NCI-H2107 treated with DMSO at 0.1 percent for 48 hours (cell line): ENCODE measurements at regions not wholly inside any gene's neighbourhood (a gene's known extent, or its start where the extent isn't known, plus 50 kb on each side); places are given as distances from the start of the nearest gene placed in this dataset.

Source experiments
- DNase-seq: peaks from one replicate; lab custom pipeline; 2025; ENCODE audit not compliant: unreplicated experiment; lab: John Stamatoyannopoulos, UW

GRCh38 chr6:102717737-102718456 lies 1324.4 kb downstream of the GRIK2 start:
- no peak for DNase-seq

- DNase-seq, result no peak
Measured at GRCh38 chr6:102717252-102717651, 1323.7 kb downstream of the GRIK2 start.

DNA sequence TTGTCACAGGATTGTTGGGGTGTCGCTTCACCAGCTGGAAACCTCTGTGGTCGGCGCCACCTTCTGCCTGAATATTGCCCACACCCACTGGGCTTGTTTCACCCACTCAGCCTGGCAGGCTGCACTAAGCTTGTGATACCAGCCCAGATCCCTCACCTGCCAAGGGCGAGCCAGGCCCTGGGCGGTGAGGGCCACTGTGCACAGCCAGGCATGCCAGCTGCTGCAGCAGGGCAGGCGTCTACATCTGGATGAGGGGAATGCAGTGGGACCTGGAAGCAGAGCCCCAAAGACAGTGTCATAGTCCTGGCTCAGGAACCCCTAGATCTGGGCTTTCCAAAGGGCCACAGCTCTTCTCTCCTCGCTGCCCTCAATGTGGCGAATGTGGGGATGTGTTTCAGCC lies 1307.5 kb downstream of the GRIK2 start:
- no peak for DNase-seq

GRCh38 chr6:102686461-102686860 lies 1293.0 kb downstream of the GRIK2 start:
- DNase-seq, result no peak

GRCh38 chr6:102680413-102680812 lies 1286.9 kb downstream of the GRIK2 start:
- DNase-seq, result no peak

- DNase-seq, result no peak
Measured at GRCh38 chr6:102679865-102680264, 1286.4 kb downstream of the GRIK2 start.

- DNase-seq, result no peak
Measured at GRCh38 chr6:102677225-102677624, 1283.7 kb downstream of the GRIK2 start.

DNA sequence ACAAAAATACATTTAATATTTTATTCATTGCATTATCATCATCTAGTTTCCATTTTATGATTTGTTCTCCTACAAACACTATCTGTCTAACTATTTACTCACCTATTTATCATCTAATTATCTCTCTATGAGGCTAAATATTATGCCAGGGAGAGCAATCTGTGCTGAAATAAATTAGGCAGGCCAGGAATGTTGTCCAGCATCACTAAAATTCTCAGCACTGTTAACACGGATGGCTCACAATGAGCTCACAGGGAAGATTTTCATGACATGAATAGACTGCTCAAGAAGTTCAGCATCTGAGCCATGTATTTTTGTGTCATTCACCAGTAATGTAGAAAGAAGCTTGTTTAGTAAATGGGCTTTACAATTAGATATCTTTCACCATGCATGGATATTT lies 1277.2 kb downstream of the GRIK2 start:
- DNase-seq, result no peak

DNA sequence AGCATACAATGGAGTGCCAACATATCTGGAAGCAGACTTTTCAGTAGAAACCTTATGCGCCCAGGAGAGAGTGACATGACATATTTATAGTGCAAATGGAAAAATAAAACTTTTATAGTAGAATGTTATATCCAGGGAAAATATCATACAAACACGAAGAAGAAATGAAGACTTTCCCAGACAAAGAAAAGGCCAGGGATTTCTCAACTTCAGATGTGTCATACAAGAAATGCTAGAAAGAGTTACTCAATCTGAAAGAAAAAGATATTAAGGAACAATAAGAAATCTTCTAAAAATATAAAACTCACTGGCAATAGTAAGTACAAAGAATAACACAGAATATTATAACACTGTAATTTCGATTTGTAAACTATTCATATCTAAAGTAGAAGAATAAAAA lies 1269.3 kb downstream of the GRIK2 start:
- no peak for DNase-seq

DNA sequence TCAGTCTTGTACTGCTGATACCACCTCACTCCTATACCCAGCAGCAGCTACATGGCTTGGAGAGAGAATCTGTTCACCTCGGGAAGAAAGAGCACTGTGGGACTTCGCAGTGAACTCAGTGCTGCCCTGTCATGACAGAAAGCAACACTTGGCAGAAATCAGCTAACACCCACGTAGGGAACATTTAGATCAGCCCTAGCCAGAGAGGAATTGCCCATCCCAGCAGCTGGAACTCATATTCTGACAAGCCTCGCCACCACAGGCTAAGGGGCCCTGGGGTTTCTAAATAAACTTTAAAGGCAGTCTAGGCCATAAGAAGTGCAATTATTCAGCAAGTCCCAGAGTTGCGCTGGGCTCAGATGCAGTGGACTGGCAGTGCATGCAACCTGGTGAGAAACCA lies 1266.8 kb downstream of the GRIK2 start:
- DNase-seq, result no peak

DNA sequence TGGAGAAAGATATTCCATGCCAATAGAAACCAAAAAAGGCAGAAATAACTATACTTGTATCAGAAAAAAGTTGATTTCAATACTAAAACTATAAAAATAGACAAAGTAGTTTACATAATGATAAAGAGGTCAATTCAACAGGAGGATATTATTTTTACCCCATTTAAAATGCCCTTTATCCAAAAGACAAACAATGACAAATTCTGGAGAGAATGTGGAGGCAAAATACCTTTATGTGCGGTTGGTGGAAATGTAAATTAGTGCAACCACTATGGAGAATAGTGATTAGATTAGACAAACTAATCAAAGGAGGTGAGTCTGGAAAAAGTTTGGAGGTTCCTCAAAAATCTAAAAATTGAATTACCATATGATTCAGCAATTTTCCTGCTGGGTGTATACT lies 1262.3 kb downstream of the GRIK2 start:
- DNase-seq, result no peak

- no peak for DNase-seq
Measured at GRCh38 chr6:102641426-102641825, 1247.9 kb downstream of the GRIK2 start.

GRCh38 chr6:102631921-102632320 lies 1238.4 kb downstream of the GRIK2 start:
- DNase-seq, result no peak

GRCh38 chr6:102623201-102623600 lies 1229.7 kb downstream of the GRIK2 start:
- DNase-seq, result no peak

DNA sequence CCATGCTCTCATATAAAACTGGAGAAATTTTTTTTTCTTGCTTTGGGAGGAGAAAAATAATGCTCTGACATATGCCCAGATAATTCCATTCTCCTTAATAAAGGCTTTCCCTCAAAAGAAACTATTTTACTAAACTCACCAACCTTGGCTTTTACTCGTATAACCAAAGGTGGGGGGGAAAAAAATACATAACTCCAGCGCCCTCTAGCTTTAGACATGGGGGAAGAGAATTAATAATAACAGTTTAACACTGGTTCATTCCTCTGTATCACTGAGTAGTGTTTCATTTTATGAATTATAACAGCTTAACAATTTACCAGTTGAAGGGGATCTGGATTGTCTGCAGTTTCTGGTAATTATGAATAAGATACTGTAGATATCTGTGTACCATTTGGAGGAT lies 1226.1 kb downstream of the GRIK2 start:
- DNase-seq, result no peak

DNA sequence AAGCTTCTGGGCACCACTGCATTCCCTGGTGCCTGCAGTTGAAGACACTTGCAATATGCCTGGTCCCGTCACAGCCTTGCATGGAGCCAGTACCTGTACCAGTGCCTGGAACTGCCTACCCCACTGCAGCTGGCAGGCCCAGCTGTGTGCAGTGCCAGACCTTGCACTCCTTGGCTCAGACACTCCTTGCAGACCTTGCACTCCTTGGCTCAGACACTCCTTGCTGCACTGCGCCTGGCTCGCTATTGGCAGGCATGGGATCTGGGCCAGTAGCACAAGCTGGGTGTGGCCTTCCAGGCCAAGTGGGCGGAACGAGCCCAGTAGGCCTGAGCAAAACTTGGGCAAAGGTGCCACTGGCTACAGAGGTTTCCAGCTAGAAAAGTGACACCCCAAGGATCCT lies 1189.1 kb downstream of the GRIK2 start:
- no peak for DNase-seq

DNA sequence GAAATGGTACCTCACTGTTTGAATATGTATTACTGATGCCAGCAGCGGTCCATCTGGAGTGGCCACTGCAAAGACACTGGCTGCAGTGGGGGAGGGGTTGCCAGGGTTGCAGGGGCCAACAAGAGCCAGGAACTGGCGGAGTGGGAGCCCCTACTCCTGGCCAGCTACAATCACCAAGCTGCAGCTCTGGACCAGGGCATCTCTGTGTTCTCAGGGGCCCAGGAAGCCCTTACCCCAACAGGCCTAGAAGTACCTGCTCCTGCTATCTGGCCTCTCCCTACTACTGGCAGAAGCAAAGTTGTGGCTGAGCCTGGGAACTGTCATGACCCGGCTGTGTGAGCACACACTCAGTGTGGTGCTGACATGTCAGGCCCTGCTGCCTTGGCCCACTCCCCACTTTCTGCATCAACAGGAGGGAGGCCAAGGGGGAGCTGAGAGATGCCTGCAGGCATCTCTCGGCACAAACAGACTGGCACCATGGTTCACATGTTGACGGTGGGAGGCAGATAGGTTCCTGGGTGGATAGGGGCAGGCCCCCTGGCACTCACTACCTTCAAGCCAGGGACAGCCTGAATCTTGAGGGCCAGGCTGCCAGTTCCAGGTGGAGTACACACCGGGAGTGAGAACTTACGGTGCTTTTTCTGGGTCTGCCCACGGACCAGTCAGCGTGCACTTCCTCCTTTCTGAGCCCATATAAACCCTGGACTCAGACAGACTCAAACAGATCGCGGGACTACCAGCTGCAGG lies 1188.0 kb downstream of the GRIK2 start:
- DNase-seq, result no peak

- DNase-seq, result no peak
Measured at GRCh38 chr6:102571236-102571908, 1177.9 kb downstream of the GRIK2 start.

DNA sequence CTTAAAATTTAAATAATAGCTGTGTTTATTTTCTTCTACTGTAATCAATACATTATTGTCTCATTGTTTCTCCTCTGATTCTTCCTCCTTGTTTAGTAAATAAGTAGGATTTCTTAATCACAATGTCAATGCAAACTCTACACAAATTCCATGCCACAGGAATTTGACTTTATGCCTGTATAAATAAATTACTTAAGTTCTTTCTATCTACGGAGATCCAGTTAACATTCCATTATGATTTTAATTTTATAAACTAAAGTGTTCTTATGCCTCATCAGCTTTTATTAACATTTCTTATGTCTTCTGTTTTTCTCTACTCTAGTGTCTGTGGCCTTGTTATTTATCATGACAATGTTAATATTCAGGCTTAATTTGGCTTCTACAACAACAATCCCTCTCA lies 1169.2 kb downstream of the GRIK2 start:
- DNase-seq, result no peak

DNA sequence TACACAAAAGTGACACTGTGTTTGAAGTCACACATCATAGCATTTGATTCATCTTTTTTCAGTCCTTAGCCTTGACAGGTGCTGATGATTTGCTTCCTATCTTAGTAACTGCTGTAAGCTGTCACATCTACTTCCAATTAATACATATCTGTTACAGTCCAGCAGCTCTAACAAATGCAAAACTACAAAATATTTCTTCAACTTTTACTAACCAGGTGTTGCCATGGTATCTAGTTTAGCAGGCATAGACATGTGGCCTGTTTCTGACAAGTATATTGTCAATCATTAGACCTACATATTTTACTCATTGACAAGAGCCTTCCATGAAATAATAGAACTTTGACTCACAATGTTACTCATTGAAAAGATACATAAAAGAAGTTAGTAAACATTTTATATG lies 1159.7 kb downstream of the GRIK2 start:
- no peak for DNase-seq

GRCh38 chr6:102549221-102549874 lies 1155.8 kb downstream of the GRIK2 start:
- DNase-seq, result no peak

GRCh38 chr6:102525336-102525735 lies 1131.8 kb downstream of the GRIK2 start:
- no peak for DNase-seq
